Activated T-cell treated with anti-CD3 and anti-CD28 coated beads, Interleukin-2, amount 50 U/mL, for 48 hours (primary cell): ENCODE measurements at regions not wholly inside any gene's neighbourhood (a gene's known extent, or its start where the extent isn't known, plus 50 kb on each side); places are given as distances from the start of the nearest gene placed in this dataset.
A peak's percentile ranks its signal among the peaks of the same experiment; 100 is the strongest.

Experiments used
- DNase-seq, 2 experiments: peaks; one replicate each; pipeline ENCODE4 v3.0.0-alpha.2; 2020

GRCh38 chr3:8204853-8205650 lies 296.6 kb upstream of the LMCD1 start:
- no peak for DNase-seq

GRCh38 chr3:8205881-8206280 lies 295.7 kb upstream of the LMCD1 start:
- DNase-seq, result no peak

- no peak for DNase-seq
These were observed 294.5 kb upstream of the LMCD1 start for GRCh38 chr3:8206971-8207617.

GRCh38 chr3:8210882-8211341 lies 290.7 kb upstream of the LMCD1 start:
- DNase-seq, result no peak

GRCh38 chr3:8212794-8213193 lies 288.8 kb upstream of the LMCD1 start:
- DNase-seq, result no peak

GRCh38 chr3:8213286-8213685 lies 288.3 kb upstream of the LMCD1 start:
- DNase-seq, result no peak

GRCh38 chr3:8215821-8216220 lies 285.8 kb upstream of the LMCD1 start:
- DNase-seq, result no peak

GRCh38 chr3:8218353-8218940 lies 283.2 kb upstream of the LMCD1 start:
- no peak for DNase-seq

- DNase-seq, result no peak
These were observed 281.3 kb upstream of the LMCD1 start for GRCh38 chr3:8220291-8220690.

- no peak for DNase-seq
These were observed 277.9 kb upstream of the LMCD1 start for GRCh38 chr3:8223766-8224165.

- no peak for DNase-seq
These were observed 276.7 kb upstream of the LMCD1 start for GRCh38 chr3:8224941-8225340.

- DNase-seq, result no peak
These were observed 267.7 kb upstream of the LMCD1 start for GRCh38 chr3:8233938-8234337.

- DNase-seq, result no peak
These were observed 265.4 kb upstream of the LMCD1 start for GRCh38 chr3:8236264-8236663.

- no peak for DNase-seq
These were observed 263.7 kb upstream of the LMCD1 start for GRCh38 chr3:8237893-8238292.

- DNase-seq, result no peak
These were observed 263.2 kb upstream of the LMCD1 start for GRCh38 chr3:8238432-8238831.

GRCh38 chr3:8239095-8239494 lies 262.5 kb upstream of the LMCD1 start:
- DNase-seq, result no peak

GRCh38 chr3:8239718-8240695 lies 261.6 kb upstream of the LMCD1 start:
- peak in 1 of 2 experiments; percentile 29 for DNase-seq

- no peak for DNase-seq
These were observed 255.6 kb upstream of the LMCD1 start for GRCh38 chr3:8246070-8246469.

- no peak for DNase-seq
These were observed 248.4 kb upstream of the LMCD1 start for GRCh38 chr3:8253201-8253600.

- DNase-seq, result no peak
These were observed 247.1 kb upstream of the LMCD1 start for GRCh38 chr3:8254489-8254888.

GRCh38 chr3:8255725-8256124 lies 245.9 kb upstream of the LMCD1 start:
- no peak for DNase-seq

- DNase-seq, result no peak
These were observed 245.1 kb upstream of the LMCD1 start for GRCh38 chr3:8256441-8257071.
